ENCODE measurements at regions not wholly inside any gene's neighbourhood (a gene's known extent, or its start where the extent isn't known, plus 50 kb on each side); places are given as distances from the start of the nearest gene placed in this dataset.

GRCh38 chr14:22393796-22394195 is 195.2 kb downstream of the DAD1 start:
- intact Hi-C loops (cut with DNase I; ENCODE audit: low total_unique reads): loop anchor here (5.0 to 10.0 kb wide), 2 partner anchors 79 to 261 kb away; no protein-coding TSS in a partner anchor
- H3K27ac ChIP-seq: no peak overlapping the region
- H3K4me3 ChIP-seq: no peak overlapping the region
- TF ChIP-seq CTCF (IDR thresholded peaks at IDR 0.05 in 8 of 11, conservative IDR thresholded peaks at IDR 0.05 in 3 of 11): no peak
- TF ChIP-seq POLR2AphosphoS5 (IDR thresholded peaks at IDR 0.05): no peak
- no peaks in the 10 kb centered on the region for H3K9me3 ChIP-seq
- peaks cover 0 to 30% (median 18%) of the 10 kb centered on the region in 6 donors for H3K4me1 ChIP-seq
- peaks cover 0 to 3% (median 0%) of the 10 kb centered on the region in 7 donors for H3K27me3 ChIP-seq (replicated peaks in 1 of 7)
- WGBS, 5 donors: 64 to 87% (median 84%) methylated on average over 2 of the region's 2 CpGs
- DNase-seq: no peak
- H3K36me3 ChIP-seq: no peaks in the 10 kb centered on the region

- 29 to 38% (median 33%) methylated on average over 7 of the region's 7 CpGs for WGBS, 5 donors
- H3K27ac ChIP-seq: no peak overlapping the region
- no peaks in the 10 kb centered on the region for H3K36me3 ChIP-seq
- peak; percentile 77 for DNase-seq
- peaks cover 0 to 21% (median 15%) of the 10 kb centered on the region in 6 donors for H3K4me1 ChIP-seq
- TF ChIP-seq POLR2A (IDR thresholded peaks at IDR 0.05): no peak
- peak in 1 of 3 donors; percentile 38 for TF ChIP-seq POLR2AphosphoS5 (IDR thresholded peaks at IDR 0.05)
- peak in 10 of 11 experiments; percentile 42 to 85 (median 66) for TF ChIP-seq CTCF (IDR thresholded peaks at IDR 0.05 in 8 of 11, conservative IDR thresholded peaks at IDR 0.05 in 3 of 11)
- H3K9me3 ChIP-seq: no peaks in the 10 kb centered on the region
- H3K27me3 ChIP-seq (replicated peaks in 1 of 7): peaks cover 0 to 7% (median 0%) of the 10 kb centered on the region in 7 donors
- intact Hi-C loops (cut with DNase I; ENCODE audit: low total_unique reads): loop anchor here (5.0 to 10.0 kb wide), 2 partner anchors 80 to 263 kb away; no protein-coding TSS in a partner anchor
- no peak overlapping the region for H3K4me3 ChIP-seq
These were observed 197.0 kb downstream of the DAD1 start for GRCh38 chr14:22391908-22392565.

GRCh38 chr14:22390824-22391461 is 198.1 kb downstream of the DAD1 start:
- no peak for DNase-seq
- intact Hi-C loops (cut with DNase I; ENCODE audit: low total_unique reads): loop anchor here (5.0 to 10.0 kb wide), 2 partner anchors 81 to 264 kb away; no protein-coding TSS in a partner anchor
- H3K27me3 ChIP-seq (replicated peaks in 1 of 7): peaks cover 0 to 7% (median 0%) of the 10 kb centered on the region in 7 donors
- H3K4me1 ChIP-seq: peaks cover 0 to 20% (median 14%) of the 10 kb centered on the region in 6 donors
- H3K9me3 ChIP-seq: no peaks in the 10 kb centered on the region
- H3K27ac ChIP-seq: no peak overlapping the region
- no peak overlapping the region for H3K4me3 ChIP-seq
- H3K36me3 ChIP-seq: no peaks in the 10 kb centered on the region
- WGBS, 5 donors: 60 to 72% (median 63%) methylated on average over 4 of the region's 4 CpGs
- no peak for TF ChIP-seq CTCF (IDR thresholded peaks at IDR 0.05 in 8 of 11, conservative IDR thresholded peaks at IDR 0.05 in 3 of 11)

GRCh38 chr14:22390195-22390594 is 198.8 kb downstream of the DAD1 start:
- H3K27me3 ChIP-seq (replicated peaks in 1 of 7): peaks cover 0 to 7% (median 0%) of the 10 kb centered on the region in 7 donors
- H3K4me1 ChIP-seq: peaks cover 0 to 20% (median 14%) of the 10 kb centered on the region in 6 donors
- TF ChIP-seq POLR2AphosphoS5 (IDR thresholded peaks at IDR 0.05): no peak
- no peak for TF ChIP-seq CTCF (IDR thresholded peaks at IDR 0.05 in 8 of 11, conservative IDR thresholded peaks at IDR 0.05 in 3 of 11)
- no peak for TF ChIP-seq POLR2A (IDR thresholded peaks at IDR 0.05)
- WGBS, 5 donors: 71 to 92% (median 79%) methylated on average over 5 of the region's 5 CpGs
- DNase-seq: no peak
- H3K9me3 ChIP-seq: no peaks in the 10 kb centered on the region
- no peak overlapping the region for H3K27ac ChIP-seq
- no peak overlapping the region for H3K4me3 ChIP-seq
- H3K36me3 ChIP-seq: no peaks in the 10 kb centered on the region
- intact Hi-C loops (cut with DNase I; ENCODE audit: low total_unique reads): loop anchor here (5.0 to 10.0 kb wide), 2 partner anchors 82 to 265 kb away; no protein-coding TSS in a partner anchor
